A549 (cell line): ENCODE measurements at regions not wholly inside any gene's neighbourhood (a gene's known extent, or its start where the extent isn't known, plus 50 kb on each side); places are given as distances from the start of the nearest gene placed in this dataset.

Source experiments
- ATAC-seq, 2 experiments: fragments of 200-7000 bp in 1 of 2; fragments of >200 bp in 1 of 2; cut with Nextera tagmentation in 1 of 2; cut with Tn5 transposase in 1 of 2; 3 replicates each; pipeline versions ENCODE4 v1.8.0 to v1.9.1; 2018 to 2020; ENCODE audit warnings: mild to moderate bottlenecking in 1 of 2, moderate library complexity in 1 of 2
- CTCF ChIA-PET: fragments of 300-600 bp; sonication (Branson Sonifier 250); formaldehyde crosslinking; extraction: SDS; loops from one replicate; lab custom pipeline; 2021; ENCODE audit warnings: antibody characterized with exemption, inconsistent platforms; lab: Yijun Ruan, JAX
- POLR2A ChIA-PET: fragments of 350-600 bp; formaldehyde crosslinking; extraction: SDS; loops from one replicate; lab custom pipeline; 2021; ENCODE audit warnings: antibody characterized with exemption, inconsistent platforms; lab: Yijun Ruan, JAX
- DNase-seq, 2 experiments: peaks; one replicate each; pipeline versions ENCODE4 v3.0.0 to v3.0.0-alpha.2; 2011 to 2016; ENCODE audit warnings: low read depth in 1 of 2, low spot score in 1 of 2
- FAIRE-seq: peaks from 2 replicates; lab custom pipeline; 2011; peaks lifted over from hg19 to GRCh38; lab: Jason Lieb, UNC
- H3K27ac ChIP-seq, 2 experiments: fragments of >200 bp; sonication (Bioruptor Twin); formaldehyde crosslinking; 3 replicates each; pipeline ENCODE4 v1.5.1; 2016 to 2017
- H3K4me1 ChIP-seq: fragments of >200 bp; sonication (Bioruptor Twin); formaldehyde crosslinking; 3 replicates; pipeline ENCODE4 v1.6.1; 2016
- H3K4me2 ChIP-seq: fragments of >200 bp; sonication (Bioruptor Twin); formaldehyde crosslinking; 3 replicates; pipeline ENCODE4 v1.6.1; 2016
- H3K4me3 ChIP-seq: fragments of >200 bp; sonication (Bioruptor Twin); formaldehyde crosslinking; 3 replicates; pipeline ENCODE4 v1.5.1; 2016
- H3K9me3 ChIP-seq: fragments of >200 bp; sonication (Bioruptor Twin); formaldehyde crosslinking; 3 replicates; pipeline ENCODE4 v1.6.1; 2016
- CBX8 ChIP-seq: fragments of 200-600 bp; sonication (generic); IDR thresholded peaks from 2 replicates; pipeline ENCODE4 v1.6.1; 2016
- CHD4 ChIP-seq: fragments of 200-600 bp; sonication (generic); IDR thresholded peaks from 2 replicates; pipeline ENCODE4 v1.6.1; 2016; ENCODE audit warnings: antibody characterized with exemption, mild to moderate bottlenecking, borderline replicate concordance
- EHMT2 ChIP-seq: fragments of 200-600 bp; sonication (generic); IDR thresholded peaks from 2 replicates; pipeline ENCODE4 v1.6.1; 2016; ENCODE audit warnings: antibody characterized with exemption, low read depth, mild to moderate bottlenecking, moderate library complexity
- EP300 ChIP-seq, 2 experiments: fragments of >200 bp; sonication (Bioruptor Twin); formaldehyde crosslinking; IDR thresholded peaks; 2 replicates in 1 of 2; 3 replicates in 1 of 2; pipeline ENCODE4 v1.6.1; 2016 to 2017
- ESRRA ChIP-seq: fragments of 150-350 bp; IDR thresholded peaks from 2 replicates; pipeline ENCODE4 v1.6.1; 2014; ENCODE audit warnings: mild to moderate bottlenecking, low read length, borderline replicate concordance
- GATA3 ChIP-seq: IDR thresholded peaks from 2 replicates; pipeline ENCODE4 v1.6.1; 2012; ENCODE audit warnings: borderline replicate concordance
- HOXB13 ChIP-seq: fragments of 250-450 bp; sonication (Bioruptor Pico); IDR thresholded peaks from 2 replicates; pipeline ENCODE4 v1.5.0; 2020; ENCODE audit warnings: low read depth, mild to moderate bottlenecking, moderate library complexity
- HOXB5 ChIP-seq: fragments of 250-450 bp; sonication (Bioruptor Pico); IDR thresholded peaks from 2 replicates; pipeline ENCODE4 v1.5.0; 2020; ENCODE audit warnings: mild to moderate bottlenecking, moderate library complexity
- JUNB ChIP-seq: fragments of >200 bp; sonication (Bioruptor Twin); formaldehyde crosslinking; IDR thresholded peaks from 2 replicates; pipeline ENCODE4 v1.6.1; 2016
- KDM1A ChIP-seq: fragments of 200-600 bp; sonication (generic); IDR thresholded peaks from 2 replicates; pipeline ENCODE4 v1.6.1; 2016; ENCODE audit warnings: low read depth, mild to moderate bottlenecking
- NR3C1 ChIP-seq: fragments of >200 bp; sonication (Bioruptor Twin); formaldehyde crosslinking; IDR thresholded peaks from 3 replicates; pipeline ENCODE4 v1.6.1; 2017
- POLR2A ChIP-seq: IDR thresholded peaks from 2 replicates; pipeline ENCODE4 v1.6.1; 2012; ENCODE audit warnings: mild to moderate bottlenecking, low read length
- RNF2 ChIP-seq: fragments of 200-600 bp; sonication (generic); IDR thresholded peaks from 2 replicates; pipeline ENCODE4 v1.6.1; 2016; ENCODE audit warnings: low read depth, mild to moderate bottlenecking, antibody characterized with exemption, moderate library complexity, borderline replicate concordance
- TP53 ChIP-seq: fragments of 250-450 bp; sonication (Bioruptor Pico); IDR thresholded peaks from 2 replicates; pipeline ENCODE4 v1.5.0; 2021; ENCODE audit warnings: mild to moderate bottlenecking, moderate library complexity
- ZFP36 ChIP-seq: fragments of 450-650 bp; IDR thresholded peaks from 2 replicates; pipeline ENCODE4 v1.6.1; 2014; ENCODE audit warnings: borderline replicate concordance; ENCODE audit not compliant: partially characterized antibody
- WGBS: methylation state at CpG from one replicate; pipeline ENCODE4 v1.1.6; 2017; ENCODE audit errors: missing lambda C conversion rate; 5-methylcytosine and 5-hydroxymethylcytosine counted together
- TF ChIP-seq, protein P1 (sequence below): fragments of >200 bp; sonication (Bioruptor Twin); formaldehyde crosslinking; IDR thresholded peaks from 2 replicates; pipeline ENCODE4 v1.6.1; 2016
- TF ChIP-seq, protein P2 (sequence below): IDR thresholded peaks from 2 replicates; pipeline ENCODE4 v1.6.1; 2012
- TF ChIP-seq, protein P3 (sequence below): fragments of 200-600 bp; sonication (generic); IDR thresholded peaks from 2 replicates; pipeline ENCODE4 v1.6.1; 2016; ENCODE audit warnings: antibody characterized with exemption, mild to moderate bottlenecking, moderate library complexity
- TF ChIP-seq, protein P4 (sequence below): IDR thresholded peaks from 2 replicates; pipeline ENCODE4 v1.6.1; 2012
- TF ChIP-seq, protein P5 (sequence below): fragments of >200 bp; sonication (Bioruptor Twin); formaldehyde crosslinking; IDR thresholded peaks from 3 replicates; pipeline ENCODE4 v1.5.1; 2016

DNA sequence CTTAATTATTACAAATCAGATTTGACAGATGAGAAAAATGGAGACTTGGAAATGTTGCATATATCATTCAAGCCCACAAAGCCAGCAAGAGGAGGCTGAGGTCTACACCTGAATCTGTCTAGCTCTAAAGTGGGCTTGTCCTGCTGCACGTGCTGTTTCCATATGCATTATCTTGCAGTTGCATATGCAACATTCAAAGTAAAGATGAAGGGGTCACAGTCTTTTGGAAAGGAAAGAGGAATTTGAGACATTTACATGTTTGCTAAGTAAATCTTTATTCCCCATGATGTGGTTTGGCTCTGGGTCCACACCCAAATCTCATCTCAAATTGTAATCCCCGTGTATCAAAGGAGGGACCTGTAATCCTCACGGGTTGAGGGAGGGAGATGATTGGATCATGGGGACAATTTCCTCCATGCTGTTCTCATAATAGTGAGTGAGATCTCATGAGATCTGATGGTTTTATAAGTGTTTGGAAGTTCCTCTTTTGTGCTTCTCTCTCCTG, 98.3 kb downstream of the BACH1 start:
- no peak overlapping the region for H3K4me2 ChIP-seq
- H3K4me3 ChIP-seq = no peak overlapping the region
- ATAC-seq = no peak
- 0 out of 3 replicates have a peak, but pooled peaks cover 3% of the 10 kb centered on the region for H3K9me3 ChIP-seq
- 60% methylated on average over 3 of the region's 3 CpGs for WGBS
- TF ChIP-seq JUNB = no peak
- TF ChIP-seq HOXB5 (CRISPR knock-in tag) = no peak
- TF ChIP-seq, protein P1, sequence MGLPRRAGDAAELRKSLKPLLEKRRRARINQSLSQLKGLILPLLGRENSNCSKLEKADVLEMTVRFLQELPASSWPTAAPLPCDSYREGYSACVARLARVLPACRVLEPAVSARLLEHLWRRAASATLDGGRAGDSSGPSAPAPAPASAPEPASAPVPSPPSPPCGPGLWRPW = no peak
- no peak for TF ChIP-seq TP53 (CRISPR knock-in tag)
- no peak for TF ChIP-seq NR3C1
- TF ChIP-seq RNF2 = no peak
- TF ChIP-seq GATA3 = no peak
- no peak for TF ChIP-seq POLR2A
- TF ChIP-seq CBX8 = no peak
- TF ChIP-seq, protein P2, sequence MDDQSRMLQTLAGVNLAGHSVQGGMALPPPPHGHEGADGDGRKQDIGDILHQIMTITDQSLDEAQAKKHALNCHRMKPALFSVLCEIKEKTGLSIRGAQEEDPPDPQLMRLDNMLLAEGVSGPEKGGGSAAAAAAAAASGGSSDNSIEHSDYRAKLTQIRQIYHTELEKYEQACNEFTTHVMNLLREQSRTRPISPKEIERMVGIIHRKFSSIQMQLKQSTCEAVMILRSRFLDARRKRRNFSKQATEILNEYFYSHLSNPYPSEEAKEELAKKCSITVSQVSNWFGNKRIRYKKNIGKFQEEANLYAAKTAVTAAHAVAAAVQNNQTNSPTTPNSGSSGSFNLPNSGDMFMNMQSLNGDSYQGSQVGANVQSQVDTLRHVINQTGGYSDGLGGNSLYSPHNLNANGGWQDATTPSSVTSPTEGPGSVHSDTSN = no peak
- TF ChIP-seq CHD4 = no peak
- TF ChIP-seq, protein P3, sequence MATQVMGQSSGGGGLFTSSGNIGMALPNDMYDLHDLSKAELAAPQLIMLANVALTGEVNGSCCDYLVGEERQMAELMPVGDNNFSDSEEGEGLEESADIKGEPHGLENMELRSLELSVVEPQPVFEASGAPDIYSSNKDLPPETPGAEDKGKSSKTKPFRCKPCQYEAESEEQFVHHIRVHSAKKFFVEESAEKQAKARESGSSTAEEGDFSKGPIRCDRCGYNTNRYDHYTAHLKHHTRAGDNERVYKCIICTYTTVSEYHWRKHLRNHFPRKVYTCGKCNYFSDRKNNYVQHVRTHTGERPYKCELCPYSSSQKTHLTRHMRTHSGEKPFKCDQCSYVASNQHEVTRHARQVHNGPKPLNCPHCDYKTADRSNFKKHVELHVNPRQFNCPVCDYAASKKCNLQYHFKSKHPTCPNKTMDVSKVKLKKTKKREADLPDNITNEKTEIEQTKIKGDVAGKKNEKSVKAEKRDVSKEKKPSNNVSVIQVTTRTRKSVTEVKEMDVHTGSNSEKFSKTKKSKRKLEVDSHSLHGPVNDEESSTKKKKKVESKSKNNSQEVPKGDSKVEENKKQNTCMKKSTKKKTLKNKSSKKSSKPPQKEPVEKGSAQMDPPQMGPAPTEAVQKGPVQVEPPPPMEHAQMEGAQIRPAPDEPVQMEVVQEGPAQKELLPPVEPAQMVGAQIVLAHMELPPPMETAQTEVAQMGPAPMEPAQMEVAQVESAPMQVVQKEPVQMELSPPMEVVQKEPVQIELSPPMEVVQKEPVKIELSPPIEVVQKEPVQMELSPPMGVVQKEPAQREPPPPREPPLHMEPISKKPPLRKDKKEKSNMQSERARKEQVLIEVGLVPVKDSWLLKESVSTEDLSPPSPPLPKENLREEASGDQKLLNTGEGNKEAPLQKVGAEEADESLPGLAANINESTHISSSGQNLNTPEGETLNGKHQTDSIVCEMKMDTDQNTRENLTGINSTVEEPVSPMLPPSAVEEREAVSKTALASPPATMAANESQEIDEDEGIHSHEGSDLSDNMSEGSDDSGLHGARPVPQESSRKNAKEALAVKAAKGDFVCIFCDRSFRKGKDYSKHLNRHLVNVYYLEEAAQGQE = no peak
- TF ChIP-seq ESRRA = no peak
- TF ChIP-seq, protein P4, sequence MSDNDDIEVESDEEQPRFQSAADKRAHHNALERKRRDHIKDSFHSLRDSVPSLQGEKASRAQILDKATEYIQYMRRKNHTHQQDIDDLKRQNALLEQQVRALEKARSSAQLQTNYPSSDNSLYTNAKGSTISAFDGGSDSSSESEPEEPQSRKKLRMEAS = no peak
- TF ChIP-seq, protein P5, sequence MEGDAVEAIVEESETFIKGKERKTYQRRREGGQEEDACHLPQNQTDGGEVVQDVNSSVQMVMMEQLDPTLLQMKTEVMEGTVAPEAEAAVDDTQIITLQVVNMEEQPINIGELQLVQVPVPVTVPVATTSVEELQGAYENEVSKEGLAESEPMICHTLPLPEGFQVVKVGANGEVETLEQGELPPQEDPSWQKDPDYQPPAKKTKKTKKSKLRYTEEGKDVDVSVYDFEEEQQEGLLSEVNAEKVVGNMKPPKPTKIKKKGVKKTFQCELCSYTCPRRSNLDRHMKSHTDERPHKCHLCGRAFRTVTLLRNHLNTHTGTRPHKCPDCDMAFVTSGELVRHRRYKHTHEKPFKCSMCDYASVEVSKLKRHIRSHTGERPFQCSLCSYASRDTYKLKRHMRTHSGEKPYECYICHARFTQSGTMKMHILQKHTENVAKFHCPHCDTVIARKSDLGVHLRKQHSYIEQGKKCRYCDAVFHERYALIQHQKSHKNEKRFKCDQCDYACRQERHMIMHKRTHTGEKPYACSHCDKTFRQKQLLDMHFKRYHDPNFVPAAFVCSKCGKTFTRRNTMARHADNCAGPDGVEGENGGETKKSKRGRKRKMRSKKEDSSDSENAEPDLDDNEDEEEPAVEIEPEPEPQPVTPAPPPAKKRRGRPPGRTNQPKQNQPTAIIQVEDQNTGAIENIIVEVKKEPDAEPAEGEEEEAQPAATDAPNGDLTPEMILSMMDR = no peak
- TF ChIP-seq, all 56 proteins: peak for 0
- FAIRE-seq (no peak), DNase-seq (no peak)
- CTCF ChIA-PET = no interaction called here
- no peak overlapping the region for H3K27ac ChIP-seq
- POLR2A ChIA-PET = no interaction called here
- H3K4me1 ChIP-seq = no peaks in the 10 kb centered on the region

DNA sequence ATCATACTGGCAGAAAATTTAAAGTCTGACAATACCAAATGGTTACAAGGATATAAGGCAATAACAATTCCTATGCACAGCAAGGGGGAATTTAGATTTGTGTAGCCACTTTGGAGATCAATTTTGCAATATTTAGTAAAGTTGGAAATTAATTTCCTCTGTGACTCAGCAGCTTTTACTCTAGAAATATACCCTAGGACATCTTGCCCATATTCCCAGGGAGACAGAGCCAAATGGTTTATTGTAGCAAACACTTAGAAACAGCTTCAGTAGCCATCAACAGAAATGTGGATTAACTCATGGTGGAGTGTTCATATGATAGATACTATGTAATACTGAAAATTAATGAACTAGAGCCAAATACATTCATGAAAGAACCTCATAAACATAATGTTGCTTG, 104.6 kb downstream of the BACH1 start:
- no peak for FAIRE-seq
- ChIA-PET POLR2A (no interaction called here), CTCF (interaction anchor here (0.7 kb wide), 1 partner anchor 9 kb away, joined by 3 read pairs; no protein-coding TSS in a partner anchor)
- Histone ChIP-seq H3K27ac (no peak overlapping the region), H3K4me3 (no peak overlapping the region), H3K4me1 (no peaks in the 10 kb centered on the region), H3K9me3 (0 out of 3 replicates have a peak, but pooled peaks cover 3% of the 10 kb centered on the region)
- no peak for DNase-seq
- TF ChIP-seq CBX8 (no peak), NR3C1 (no peak), EHMT2 (no peak), EP300 (IDR thresholded peaks at IDR 0.05) (no peak), KDM1A (no peak), HOXB13 (CRISPR knock-in tag) (no peak), HOXB5 (CRISPR knock-in tag) (no peak), ZFP36 (no peak)
- TF ChIP-seq, protein P1 = no peak
- TF ChIP-seq, all 56 proteins: peak for 0
- H3K4me2 ChIP-seq = no peak overlapping the region
- ATAC-seq = no peak
